ENCODE measurements at regions not wholly inside any gene's neighbourhood (a gene's known extent, or its start where the extent isn't known, plus 50 kb on each side); places are given as distances from the start of the nearest gene placed in this dataset.

- no peak for DNase-seq (ENCODE audit: extremely low read depth, insufficient read length)
- Histone ChIP-seq H3K4me3 (replicated peaks; ENCODE audit: low read depth, low read length) (no peak overlapping the region), H3K27me3 (replicated peaks; ENCODE audit: control insufficient read depth, insufficient read depth, low read length) (no peaks in the 10 kb centered on the region; the same call in 1 of the 2 replicates), H3K36me3 (ENCODE audit: control insufficient read depth, insufficient read depth, low read length) (no peaks in the 10 kb centered on the region)
- TF ChIP-seq CTCF (IDR thresholded peaks at IDR 0.05; ENCODE audit: insufficient read depth, low read length, poor library complexity, severe bottlenecking), result no peak
Observed at GRCh38 chr2:240254337-240255164, 114.1 kb upstream of the OTOS start.

GRCh38 chr2:240255165-240255491 lies 114.7 kb upstream of the OTOS start:
- no peak for TF ChIP-seq CTCF (IDR thresholded peaks at IDR 0.05; ENCODE audit: insufficient read depth, low read length, poor library complexity, severe bottlenecking)
- Histone ChIP-seq H3K27me3 (replicated peaks; ENCODE audit: control insufficient read depth, insufficient read depth, low read length) (no peaks in the 10 kb centered on the region; the same call in 1 of the 2 replicates), H3K4me3 (replicated peaks; ENCODE audit: low read depth, low read length) (no peak overlapping the region), H3K36me3 (ENCODE audit: control insufficient read depth, insufficient read depth, low read length) (no peaks in the 10 kb centered on the region)
- DNase-seq (ENCODE audit: extremely low read depth, insufficient read length), result no peak

- H3K36me3 ChIP-seq (ENCODE audit: control insufficient read depth, insufficient read depth, low read length), result no peaks in the 10 kb centered on the region
- no peak for TF ChIP-seq CTCF (IDR thresholded peaks at IDR 0.05; ENCODE audit: insufficient read depth, low read length, poor library complexity, severe bottlenecking)
- no peak for DNase-seq (ENCODE audit: extremely low read depth, insufficient read length)
- H3K4me3 ChIP-seq (replicated peaks; ENCODE audit: low read depth, low read length), result no peak overlapping the region
- H3K27me3 ChIP-seq (replicated peaks; ENCODE audit: control insufficient read depth, insufficient read depth, low read length), result no peaks in the 10 kb centered on the region; the same call in 1 of the 2 replicates
Observed at GRCh38 chr2:240255811-240256703, 115.6 kb upstream of the OTOS start.

GRCh38 chr2:240256704-240257637 lies 116.5 kb upstream of the OTOS start:
- DNase-seq (ENCODE audit: extremely low read depth, insufficient read length), result no peak
- H3K4me3 ChIP-seq (replicated peaks; ENCODE audit: low read depth, low read length), result no peak overlapping the region
- H3K36me3 ChIP-seq (ENCODE audit: control insufficient read depth, insufficient read depth, low read length), result no peaks in the 10 kb centered on the region
- no peaks in the 10 kb centered on the region; the same call in 1 of the 2 replicates for H3K27me3 ChIP-seq (replicated peaks; ENCODE audit: control insufficient read depth, insufficient read depth, low read length)
- TF ChIP-seq CTCF (IDR thresholded peaks at IDR 0.05; ENCODE audit: insufficient read depth, low read length, poor library complexity, severe bottlenecking), result no peak

GRCh38 chr2:240257940-240258580 lies 117.6 kb upstream of the OTOS start:
- no peak for TF ChIP-seq CTCF (IDR thresholded peaks at IDR 0.05; ENCODE audit: insufficient read depth, low read length, poor library complexity, severe bottlenecking)
- no peak for DNase-seq (ENCODE audit: extremely low read depth, insufficient read length)
- H3K4me3 ChIP-seq (replicated peaks; ENCODE audit: low read depth, low read length), result no peak overlapping the region
- H3K27me3 ChIP-seq (replicated peaks; ENCODE audit: control insufficient read depth, insufficient read depth, low read length), result no peaks in the 10 kb centered on the region; the same call in 1 of the 2 replicates
- no peaks in the 10 kb centered on the region for H3K36me3 ChIP-seq (ENCODE audit: control insufficient read depth, insufficient read depth, low read length)

Measured in GM06990 (cell line).